Neural crest cell (in vitro differentiated cells): ENCODE measurements at regions not wholly inside any gene's neighbourhood (a gene's known extent, or its start where the extent isn't known, plus 50 kb on each side); places are given as distances from the start of the nearest gene placed in this dataset.

Experiments used
- DNase-seq: peaks from one replicate; pipeline ENCODE4 v3.0.0; 2021; ENCODE audit warnings: low read depth, mixed read lengths, low spot score
- H3K27ac Mint-ChIP-seq: one replicate; pipeline ENCODE4 v1.8.0; 2021; ENCODE audit warnings: mild to moderate bottlenecking, mixed read lengths; ENCODE audit not compliant: unreplicated experiment
- H3K27me3 Mint-ChIP-seq: 2 replicates; pipeline ENCODE4 v1.8.0; 2021; ENCODE audit warnings: low read depth, mild to moderate bottlenecking, mixed read lengths
- H3K36me3 Mint-ChIP-seq: 2 replicates; pipeline ENCODE4 v1.8.0; 2021; ENCODE audit warnings: low read depth, mild to moderate bottlenecking, mixed read lengths
- H3K4me1 Mint-ChIP-seq: 2 replicates; pipeline ENCODE4 v1.8.0; 2021; ENCODE audit warnings: mixed read lengths
- H3K4me3 Mint-ChIP-seq: one replicate; pipeline ENCODE4 v1.8.0; 2021; ENCODE audit warnings: mild to moderate bottlenecking, mixed read lengths
- H3K9me3 Mint-ChIP-seq: 2 replicates; pipeline ENCODE4 v1.8.0; 2021; ENCODE audit warnings: mixed read lengths
- CTCF ChIP-seq: fragments of 200-600 bp; sonication (generic); conservative IDR thresholded peaks from 2 replicates; pipeline ENCODE4 v1.5.0; 2021; ENCODE audit warnings: antibody characterized with exemption, mild to moderate bottlenecking

GRCh38 chrX:149073479-149073878 is 431.6 kb downstream of the IDS start:
- Mint-ChIP-seq H3K4me1 (peaks cover 4% of the 10 kb centered on the region), H3K27ac (no peak overlapping the region), H3K27me3 (no peaks in the 10 kb centered on the region), H3K4me3 (no peak overlapping the region), H3K36me3 (no peaks in the 10 kb centered on the region), H3K9me3 (no peaks in the 10 kb centered on the region)
- DNase-seq, result no peak
- TF ChIP-seq CTCF, result no peak

- Mint-ChIP-seq H3K27me3 (no peaks in the 10 kb centered on the region), H3K4me1 (peaks cover 4% of the 10 kb centered on the region)
Observed at GRCh38 chrX:149069899-149070298, 435.2 kb downstream of the IDS start.

GRCh38 chrX:149060921-149061320 is 444.2 kb downstream of the IDS start:
- no peak for TF ChIP-seq CTCF
- no peak overlapping the region for H3K27ac Mint-ChIP-seq
- no peak overlapping the region for H3K4me3 Mint-ChIP-seq
- DNase-seq, result no peak
- no peaks in the 10 kb centered on the region for H3K4me1 Mint-ChIP-seq
- H3K27me3 Mint-ChIP-seq, result no peaks in the 10 kb centered on the region
- no peaks in the 10 kb centered on the region for H3K36me3 Mint-ChIP-seq
- H3K9me3 Mint-ChIP-seq, result peaks cover 12% of the 10 kb centered on the region

More at GRCh38 chrX:149069899-149070298, 435.2 kb downstream of the IDS start:
- DNase-seq, result no peak
- H3K27ac Mint-ChIP-seq, result no peak overlapping the region
- TF ChIP-seq CTCF, result no peak
- no peak overlapping the region for H3K4me3 Mint-ChIP-seq
- no peaks in the 10 kb centered on the region for H3K36me3 Mint-ChIP-seq
- peaks cover 9% of the 10 kb centered on the region for H3K9me3 Mint-ChIP-seq
